ENCODE measurements at regions not wholly inside any gene's neighbourhood (a gene's known extent, or its start where the extent isn't known, plus 50 kb on each side); places are given as distances from the start of the nearest gene placed in this dataset.

DNA sequence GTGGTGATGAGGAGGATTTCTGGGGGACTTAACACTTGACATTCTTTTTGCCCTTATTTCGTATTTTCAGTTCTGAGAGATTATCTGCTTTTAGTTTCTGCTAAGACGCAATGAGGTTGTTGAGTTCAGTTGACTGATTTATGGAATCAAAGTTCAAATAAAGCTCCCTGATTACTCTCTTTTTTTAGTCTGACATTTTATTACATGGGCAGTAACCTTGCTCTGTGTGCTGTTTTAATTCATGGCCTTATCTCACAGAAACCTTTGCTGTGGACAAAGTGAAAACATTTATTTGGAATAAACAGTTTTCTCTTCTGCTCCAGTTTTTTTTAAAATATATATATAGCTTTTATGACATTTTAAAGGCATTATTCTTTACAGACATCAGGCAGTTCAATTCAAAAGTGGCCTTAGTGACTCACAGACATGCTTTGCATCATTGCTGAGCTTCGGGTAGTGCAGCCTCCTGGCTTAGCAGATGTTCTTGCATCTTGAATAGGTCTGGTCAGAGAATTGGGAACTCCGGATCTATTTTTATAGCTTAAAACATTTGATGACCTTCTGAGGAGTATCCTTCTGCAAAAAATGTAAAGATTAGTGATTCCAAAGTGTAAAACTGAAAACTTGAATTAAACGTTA is 162.9 kb downstream of the FAM170A start:
- H3K9ac ChIP-seq (ENCODE audit: low read length), result no peak overlapping the region
- no peak overlapping the region for H3K4me3 Mint-ChIP-seq (ENCODE audit: unreplicated experiment)
- no peak overlapping the region for H2AFZ ChIP-seq (ENCODE audit: low read depth, low read length)
- H4K20me1 ChIP-seq (ENCODE audit: insufficient read depth, low read length), result no peaks in the 10 kb centered on the region
- no peak overlapping the region for H3K4me3 ChIP-seq (ENCODE audit: insufficient read depth, low read depth, low read length)
- H3K27me3 Mint-ChIP-seq (ENCODE audit: low read depth, unreplicated experiment), result no peaks in the 10 kb centered on the region
- TF ChIP-seq EZH2 (IDR thresholded peaks at IDR 0.05; ENCODE audit: insufficient read depth, low read length), result no peak
- TF ChIP-seq, protein P1, sequence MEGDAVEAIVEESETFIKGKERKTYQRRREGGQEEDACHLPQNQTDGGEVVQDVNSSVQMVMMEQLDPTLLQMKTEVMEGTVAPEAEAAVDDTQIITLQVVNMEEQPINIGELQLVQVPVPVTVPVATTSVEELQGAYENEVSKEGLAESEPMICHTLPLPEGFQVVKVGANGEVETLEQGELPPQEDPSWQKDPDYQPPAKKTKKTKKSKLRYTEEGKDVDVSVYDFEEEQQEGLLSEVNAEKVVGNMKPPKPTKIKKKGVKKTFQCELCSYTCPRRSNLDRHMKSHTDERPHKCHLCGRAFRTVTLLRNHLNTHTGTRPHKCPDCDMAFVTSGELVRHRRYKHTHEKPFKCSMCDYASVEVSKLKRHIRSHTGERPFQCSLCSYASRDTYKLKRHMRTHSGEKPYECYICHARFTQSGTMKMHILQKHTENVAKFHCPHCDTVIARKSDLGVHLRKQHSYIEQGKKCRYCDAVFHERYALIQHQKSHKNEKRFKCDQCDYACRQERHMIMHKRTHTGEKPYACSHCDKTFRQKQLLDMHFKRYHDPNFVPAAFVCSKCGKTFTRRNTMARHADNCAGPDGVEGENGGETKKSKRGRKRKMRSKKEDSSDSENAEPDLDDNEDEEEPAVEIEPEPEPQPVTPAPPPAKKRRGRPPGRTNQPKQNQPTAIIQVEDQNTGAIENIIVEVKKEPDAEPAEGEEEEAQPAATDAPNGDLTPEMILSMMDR (IDR thresholded peaks at IDR 0.05; ENCODE audit: insufficient read depth, low read depth, low read length), result no peak
- no peak overlapping the region for H3K27ac Mint-ChIP-seq (ENCODE audit: unreplicated experiment)
- H3K9me3 ChIP-seq (ENCODE audit: insufficient read depth, low read depth, low read length), result no peaks in the 10 kb centered on the region
- H3K36me3 ChIP-seq (ENCODE audit: insufficient read depth, low read length), result no peaks in the 10 kb centered on the region
- peaks cover 2% of the 10 kb centered on the region for H3K9me3 Mint-ChIP-seq (ENCODE audit: unreplicated experiment)
- FAIRE-seq (no peak), DNase-seq (ENCODE audit: low read depth) (no peak)
- no peak overlapping the region for H3K4me2 ChIP-seq (ENCODE audit: low read length)
- no peaks in the 10 kb centered on the region for H3K4me1 ChIP-seq (ENCODE audit: insufficient read depth, low read length)
- no peaks in the 10 kb centered on the region for H3K27me3 ChIP-seq (ENCODE audit: insufficient read depth, low read length)
- peaks cover 10% of the 10 kb centered on the region for H3K4me1 Mint-ChIP-seq (ENCODE audit: low read depth, unreplicated experiment)
- H3K27ac ChIP-seq (ENCODE audit: low read depth, low read length), result no peak overlapping the region
- no peaks in the 10 kb centered on the region for H3K79me2 ChIP-seq (ENCODE audit: insufficient read depth, low read length)
- H3K36me3 Mint-ChIP-seq (ENCODE audit: low read depth, unreplicated experiment), result peaks cover 4% of the 10 kb centered on the region

DNA sequence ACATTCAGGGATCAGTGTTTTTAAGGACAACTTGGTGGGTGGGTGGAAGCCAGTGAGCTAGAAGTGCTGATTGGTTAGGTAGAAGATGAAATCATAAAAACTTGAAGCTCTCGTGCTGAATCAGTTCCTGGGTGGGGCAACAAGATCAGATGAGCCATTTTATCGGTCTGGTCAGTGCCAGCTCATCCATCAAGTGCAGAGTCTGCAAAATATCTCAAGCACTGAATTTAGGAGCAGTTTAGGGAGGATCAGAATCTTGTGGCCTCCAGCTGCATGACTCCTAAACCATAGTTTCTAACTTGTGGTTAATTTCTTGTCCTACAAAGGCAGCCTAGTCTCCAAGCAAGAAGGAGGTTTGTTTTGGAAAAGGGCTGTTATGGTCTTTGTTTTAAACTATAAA is 166.4 kb downstream of the FAM170A start:
- Mint-ChIP-seq H3K4me1 (ENCODE audit: low read depth, unreplicated experiment) (peaks cover 4% of the 10 kb centered on the region), H3K27me3 (ENCODE audit: low read depth, unreplicated experiment) (no peaks in the 10 kb centered on the region), H3K36me3 (ENCODE audit: low read depth, unreplicated experiment) (peaks cover 4% of the 10 kb centered on the region), H3K27ac (ENCODE audit: unreplicated experiment) (peak overlapping the region; percentile 23), H3K4me3 (ENCODE audit: unreplicated experiment) (no peak overlapping the region), H3K9me3 (ENCODE audit: unreplicated experiment) (peaks cover 2% of the 10 kb centered on the region)
- TF ChIP-seq, protein P1 (IDR thresholded peaks at IDR 0.05; ENCODE audit: insufficient read depth, low read depth, low read length), result no peak
- H3K27ac ChIP-seq (ENCODE audit: low read depth, low read length), result no peak overlapping the region
- H4K20me1 ChIP-seq (ENCODE audit: insufficient read depth, low read length), result no peaks in the 10 kb centered on the region
- no peaks in the 10 kb centered on the region for H3K79me2 ChIP-seq (ENCODE audit: insufficient read depth, low read length)
- FAIRE-seq, result no peak
- no peak overlapping the region for H3K9ac ChIP-seq (ENCODE audit: low read length)
- H3K4me2 ChIP-seq (ENCODE audit: low read length), result no peak overlapping the region
- H3K4me1 ChIP-seq (ENCODE audit: insufficient read depth, low read length), result no peaks in the 10 kb centered on the region
- H3K4me3 ChIP-seq (ENCODE audit: insufficient read depth, low read depth, low read length), result no peak overlapping the region
- H3K27me3 ChIP-seq (ENCODE audit: insufficient read depth, low read length), result no peaks in the 10 kb centered on the region
- H3K9me3 ChIP-seq (ENCODE audit: insufficient read depth, low read depth, low read length), result no peaks in the 10 kb centered on the region
- H3K36me3 ChIP-seq (ENCODE audit: insufficient read depth, low read length), result no peaks in the 10 kb centered on the region
- DNase-seq (ENCODE audit: low read depth), result peak; percentile 0
- H2AFZ ChIP-seq (ENCODE audit: low read depth, low read length), result no peak overlapping the region

DNA sequence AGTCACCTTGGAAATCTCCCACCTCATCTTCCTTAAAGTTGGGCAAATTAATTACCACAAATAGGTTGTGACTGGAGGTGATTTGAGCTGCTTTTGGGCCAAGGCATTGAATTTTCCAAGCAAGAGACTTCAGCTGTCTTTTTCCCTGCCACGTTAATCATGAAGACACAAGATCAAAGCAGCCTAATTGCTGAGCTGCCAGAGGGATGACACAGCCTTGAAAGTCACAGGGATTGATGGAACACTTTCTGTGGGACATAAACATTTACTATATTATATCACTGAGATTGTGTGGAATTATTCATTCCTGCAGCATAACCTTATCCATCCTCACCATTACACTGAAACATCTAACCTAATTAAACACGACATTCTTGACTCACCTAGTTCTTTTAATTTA is 172.2 kb downstream of the FAM170A start:
- no peak overlapping the region for H3K4me2 ChIP-seq (ENCODE audit: low read length)
- no peaks in the 10 kb centered on the region for H3K9me3 ChIP-seq (ENCODE audit: insufficient read depth, low read depth, low read length)
- TF ChIP-seq, protein P1 (IDR thresholded peaks at IDR 0.05; ENCODE audit: insufficient read depth, low read depth, low read length), result no peak
- TF ChIP-seq EZH2 (IDR thresholded peaks at IDR 0.05; ENCODE audit: insufficient read depth, low read length), result no peak
- Mint-ChIP-seq H3K27ac (ENCODE audit: unreplicated experiment) (no peak overlapping the region), H3K4me3 (ENCODE audit: unreplicated experiment) (no peak overlapping the region), H3K27me3 (ENCODE audit: low read depth, unreplicated experiment) (no peaks in the 10 kb centered on the region), H3K4me1 (ENCODE audit: low read depth, unreplicated experiment) (no peaks in the 10 kb centered on the region), H3K9me3 (ENCODE audit: unreplicated experiment) (no peaks in the 10 kb centered on the region), H3K36me3 (ENCODE audit: low read depth, unreplicated experiment) (no peaks in the 10 kb centered on the region)
- no peak overlapping the region for H2AFZ ChIP-seq (ENCODE audit: low read depth, low read length)
- H3K27me3 ChIP-seq (ENCODE audit: insufficient read depth, low read length), result no peaks in the 10 kb centered on the region
- H3K79me2 ChIP-seq (ENCODE audit: insufficient read depth, low read length), result no peaks in the 10 kb centered on the region
- H3K36me3 ChIP-seq (ENCODE audit: insufficient read depth, low read length), result no peaks in the 10 kb centered on the region
- H3K27ac ChIP-seq (ENCODE audit: low read depth, low read length), result no peak overlapping the region
- no peak overlapping the region for H3K9ac ChIP-seq (ENCODE audit: low read length)
- no peaks in the 10 kb centered on the region for H4K20me1 ChIP-seq (ENCODE audit: insufficient read depth, low read length)
- H3K4me3 ChIP-seq (ENCODE audit: insufficient read depth, low read depth, low read length), result no peak overlapping the region
- FAIRE-seq (no peak), DNase-seq (ENCODE audit: low read depth) (no peak)
- no peaks in the 10 kb centered on the region for H3K4me1 ChIP-seq (ENCODE audit: insufficient read depth, low read length)
